Effector CD4-positive, alpha-beta T cell (primary cell): ENCODE measurements at regions not wholly inside any gene's neighbourhood (a gene's known extent, or its start where the extent isn't known, plus 50 kb on each side); places are given as distances from the start of the nearest gene placed in this dataset.
"Not testable (repeated sequence)": the region's sequence is repeated elsewhere in the genome, so short reads cannot be mapped to it uniquely, and the experiment has no call there.

Source experiments
- DNase-seq: peaks from one replicate; pipeline ENCODE4 v3.0.0-alpha.2; 2020

DNA sequence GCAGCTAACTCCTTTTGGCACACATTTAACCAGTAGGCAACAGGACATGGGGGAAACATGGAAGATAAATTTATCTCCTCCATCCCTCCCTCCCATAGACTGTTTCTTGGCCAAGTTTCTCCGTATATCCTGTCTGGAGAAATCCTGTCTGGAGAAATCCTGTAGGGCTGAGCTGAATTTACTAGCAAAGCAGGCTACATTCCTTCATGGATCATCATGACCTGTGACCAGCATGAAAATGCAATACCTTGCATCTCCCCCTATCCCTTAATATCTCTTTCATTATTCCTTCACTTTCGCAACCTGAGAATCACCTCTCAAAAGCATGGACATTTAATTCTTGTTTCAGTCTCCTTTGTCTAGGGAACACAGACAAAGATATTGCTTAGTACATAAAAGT, 379.1 kb downstream of the PSAT1 start:
- no peak for DNase-seq

DNA sequence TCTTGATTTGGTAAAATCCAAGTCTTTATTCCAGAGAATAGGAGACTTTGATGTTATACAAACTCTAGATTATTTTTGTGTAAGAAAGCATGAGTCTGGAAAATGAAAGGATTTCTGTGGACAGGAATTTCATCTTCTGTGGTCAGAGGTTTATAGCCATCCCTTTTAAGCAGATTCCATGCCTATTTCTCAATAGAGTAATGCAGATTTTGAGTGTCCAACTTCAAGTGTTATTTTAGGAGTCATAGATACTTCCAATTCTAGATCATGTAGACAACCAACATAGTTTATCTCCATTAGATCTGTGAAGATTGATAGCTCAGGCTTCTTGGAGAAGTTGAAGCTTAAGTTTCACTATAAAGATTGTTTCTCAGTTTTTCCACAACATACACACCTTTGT, 379.7 kb downstream of the PSAT1 start:
- no peak for DNase-seq

GRCh38 chr9:78677326-78677725, 380.4 kb downstream of the PSAT1 start:
- no peak for DNase-seq

DNA sequence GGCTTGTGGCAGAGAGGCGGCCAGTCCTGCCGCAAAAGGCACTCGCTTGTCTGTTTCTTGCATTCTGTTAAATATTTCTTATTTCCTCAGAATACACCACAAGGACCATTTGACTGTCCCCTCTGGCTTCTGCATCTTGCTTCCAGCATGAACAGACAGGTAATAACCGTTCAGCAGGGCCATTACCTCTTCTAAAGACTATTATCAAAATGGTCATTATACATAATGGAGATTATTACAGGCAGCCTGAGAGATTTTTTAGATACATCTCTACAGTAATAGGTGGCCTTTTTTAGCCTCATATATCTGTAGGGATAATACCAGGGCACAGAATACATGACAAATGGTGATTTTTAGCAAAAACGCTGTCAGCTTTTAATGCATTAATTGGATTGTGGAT, 382.0 kb downstream of the PSAT1 start:
- no peak for DNase-seq

- DNase-seq, result no peak
Measured at GRCh38 chr9:78680196-78680595, 383.3 kb downstream of the PSAT1 start.

- no peak for DNase-seq
Measured at GRCh38 chr9:78682216-78682615, 385.3 kb downstream of the PSAT1 start.

DNA sequence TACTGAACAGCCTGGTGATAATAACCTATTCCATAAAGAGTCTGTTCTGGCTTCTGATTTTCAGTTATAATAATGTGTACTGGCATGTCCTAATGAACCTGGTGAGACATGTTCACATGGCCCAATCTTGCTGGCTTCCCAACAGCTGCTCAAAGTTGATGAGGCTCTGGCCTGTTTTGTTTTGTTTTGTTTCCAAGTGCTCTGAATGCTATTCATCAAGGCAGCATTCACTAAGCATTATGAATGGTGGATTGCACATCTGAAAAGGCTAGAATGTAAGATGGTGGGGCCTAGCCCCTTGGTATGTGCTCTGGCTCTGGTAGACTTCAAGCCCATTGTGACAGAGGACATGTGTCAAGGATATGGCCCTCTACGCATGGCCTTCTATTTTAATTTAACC, 388.5 kb downstream of the PSAT1 start:
- DNase-seq, result no peak

DNA sequence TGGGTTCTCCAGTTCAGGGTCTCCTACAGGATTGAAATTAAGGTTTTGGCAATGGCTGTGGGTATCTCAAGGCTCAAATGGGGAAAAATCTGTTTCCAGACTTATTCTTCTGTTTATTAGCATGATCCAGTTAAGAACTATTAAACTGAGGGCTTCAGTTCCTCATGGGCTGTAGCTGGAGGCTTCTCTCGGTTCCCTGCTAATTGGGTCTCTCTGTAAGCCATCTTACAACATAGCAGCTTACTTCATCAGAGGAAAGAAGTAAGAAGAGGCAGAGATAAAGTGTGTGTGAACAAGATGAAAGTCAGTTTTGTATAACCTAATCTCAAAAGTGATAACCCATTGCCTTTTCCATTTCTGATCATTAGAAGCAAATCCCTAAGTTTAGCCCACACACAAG, 391.9 kb downstream of the PSAT1 start:
- no peak for DNase-seq

GRCh38 chr9:78691542-78691941, 394.6 kb downstream of the PSAT1 start:
- no peak for DNase-seq

- DNase-seq, result no peak
Measured at GRCh38 chr9:78692871-78693270, 395.9 kb downstream of the PSAT1 start.

DNA sequence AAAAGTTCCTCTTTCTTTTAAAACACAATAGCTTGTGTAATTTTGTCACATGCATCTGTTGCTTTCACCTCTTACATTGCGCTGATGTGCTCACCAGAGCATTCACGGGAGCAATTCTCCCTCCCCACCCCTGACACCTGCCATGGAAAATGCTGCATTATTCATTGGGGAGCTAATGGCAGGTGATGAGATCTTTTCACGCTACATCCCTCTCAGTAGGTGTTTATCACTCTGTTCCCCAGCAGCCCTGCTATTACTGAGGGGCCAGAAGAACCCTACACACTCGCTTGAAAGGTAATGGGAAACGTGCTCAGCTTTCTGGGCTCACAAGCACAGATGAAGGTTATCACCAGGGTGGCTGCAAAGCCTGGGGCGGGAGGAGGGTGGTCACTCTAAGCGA, 398.0 kb downstream of the PSAT1 start:
- DNase-seq, result no peak

GRCh38 chr9:78695519-78695918, 398.6 kb downstream of the PSAT1 start:
- DNase-seq, result no peak

DNA sequence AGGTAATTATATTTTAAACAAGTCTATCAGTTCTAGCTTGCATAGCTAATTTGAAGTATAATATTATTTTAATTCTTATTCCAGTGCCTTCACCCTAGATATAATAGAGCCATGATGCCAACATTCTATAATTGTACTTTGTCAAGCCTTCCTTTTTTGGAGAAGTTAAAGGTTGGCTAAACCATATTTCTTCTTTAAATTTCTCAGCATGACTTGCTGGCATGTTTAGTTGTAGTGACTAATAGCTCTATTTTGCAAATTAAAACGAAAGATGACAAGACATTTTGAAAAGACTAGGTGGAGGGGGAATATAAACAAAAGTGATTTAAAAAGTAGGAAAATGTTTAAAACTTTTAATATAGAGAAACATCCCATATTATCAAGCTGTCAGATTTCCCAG, 400.7 kb downstream of the PSAT1 start:
- DNase-seq, result no peak

GRCh38 chr9:78698371-78698770, 401.4 kb downstream of the PSAT1 start:
- no peak for DNase-seq

DNA sequence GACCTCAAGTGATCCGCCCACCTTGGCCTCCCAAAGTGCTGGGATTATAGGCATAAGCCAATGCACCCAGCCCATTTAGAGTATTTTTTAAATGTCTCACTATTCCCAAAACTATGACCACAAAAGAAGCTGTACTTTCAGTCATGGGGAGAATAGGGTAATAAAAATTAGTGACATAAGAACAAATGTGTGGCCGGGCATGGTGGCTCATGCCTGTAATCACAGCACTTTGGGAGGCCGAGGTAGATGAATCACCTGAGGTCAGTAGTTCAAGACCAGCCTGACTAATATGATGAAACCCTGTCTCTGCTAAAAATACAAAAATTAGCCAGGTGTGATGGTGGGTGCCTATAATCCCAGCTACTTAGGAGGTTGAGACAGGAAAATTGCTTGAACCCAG, 402.3 kb downstream of the PSAT1 start:
- DNase-seq, result not testable (repeated sequence)

DNA sequence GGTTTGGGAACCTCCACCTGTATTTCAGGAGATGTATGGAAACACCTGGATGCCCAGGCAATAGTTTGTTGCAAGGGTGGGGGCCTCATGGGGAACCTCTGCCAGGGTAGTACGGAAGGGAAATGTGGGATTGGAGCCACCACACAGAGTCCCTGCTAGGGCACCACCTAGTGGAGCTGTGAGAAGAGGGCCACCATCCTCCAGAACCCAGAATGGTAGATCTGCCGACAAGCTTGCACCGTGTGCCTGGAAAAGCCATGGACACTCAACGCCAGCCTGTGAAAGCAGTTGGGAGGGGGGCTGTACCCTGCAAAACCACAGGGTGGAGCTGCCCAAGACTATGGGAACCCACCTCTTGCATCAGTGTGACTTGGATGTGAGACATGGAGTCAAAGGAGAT, 407.2 kb downstream of the PSAT1 start:
- not testable (repeated sequence) for DNase-seq

DNA sequence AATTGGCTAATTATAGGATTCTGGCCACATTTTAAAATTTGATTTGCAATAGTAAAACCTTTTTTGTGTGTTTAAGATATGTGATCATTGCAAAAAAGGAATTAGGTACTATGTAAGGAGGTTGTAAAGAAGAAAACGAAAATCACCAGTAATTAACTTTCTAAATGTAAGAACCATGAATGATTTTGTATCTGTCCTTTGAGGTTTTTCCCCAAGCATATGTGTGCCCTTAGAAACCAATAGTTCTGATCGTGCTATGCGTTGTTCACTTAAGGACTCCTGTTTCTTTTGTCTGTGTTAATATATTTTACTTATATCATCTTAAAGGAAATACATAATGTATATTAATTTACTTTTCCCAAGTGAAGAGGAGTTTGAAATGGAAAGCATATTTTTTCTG, 410.2 kb downstream of the PSAT1 start:
- no peak for DNase-seq

GRCh38 chr9:78707481-78707991, 410.6 kb downstream of the PSAT1 start:
- no peak for DNase-seq

DNA sequence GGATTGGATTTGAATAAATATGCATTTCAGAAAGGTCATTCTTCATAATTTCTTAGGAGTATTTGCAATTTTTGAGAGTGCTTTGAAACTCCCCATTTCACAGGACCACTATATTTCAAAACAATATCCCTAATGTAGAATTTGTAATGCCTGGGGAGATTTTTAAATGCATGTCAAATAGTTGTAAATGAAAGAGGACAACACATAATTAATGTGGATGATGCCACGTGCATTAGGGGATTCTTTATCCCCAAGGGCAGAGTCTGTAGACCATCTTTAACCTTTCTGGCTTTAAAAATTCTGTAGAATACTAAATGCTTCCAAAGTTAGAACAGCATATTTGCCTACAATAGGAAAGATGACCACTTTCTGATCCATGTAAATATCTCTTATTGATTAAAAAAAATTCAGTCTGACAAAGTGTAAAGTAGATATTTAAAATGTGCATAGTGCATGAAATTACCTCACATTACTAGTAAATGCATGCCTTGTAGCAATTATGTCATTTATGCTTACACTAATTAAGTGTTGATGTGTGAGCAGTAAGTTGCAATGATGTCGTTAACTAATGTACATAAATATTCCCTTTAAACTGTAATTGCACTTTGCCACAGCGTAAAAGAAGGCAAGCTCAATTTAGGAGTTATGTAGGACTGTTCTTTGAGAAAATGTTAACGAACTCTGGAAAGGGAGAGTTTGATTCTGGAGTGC, 416.1 kb downstream of the PSAT1 start:
- DNase-seq, result no peak

- no peak for DNase-seq
Measured at GRCh38 chr9:78713614-78714405, 416.9 kb downstream of the PSAT1 start.

GRCh38 chr9:78714576-78714975, 417.7 kb downstream of the PSAT1 start:
- no peak for DNase-seq

GRCh38 chr9:78719029-78719428, 422.1 kb downstream of the PSAT1 start:
- not testable (repeated sequence) for DNase-seq

DNA sequence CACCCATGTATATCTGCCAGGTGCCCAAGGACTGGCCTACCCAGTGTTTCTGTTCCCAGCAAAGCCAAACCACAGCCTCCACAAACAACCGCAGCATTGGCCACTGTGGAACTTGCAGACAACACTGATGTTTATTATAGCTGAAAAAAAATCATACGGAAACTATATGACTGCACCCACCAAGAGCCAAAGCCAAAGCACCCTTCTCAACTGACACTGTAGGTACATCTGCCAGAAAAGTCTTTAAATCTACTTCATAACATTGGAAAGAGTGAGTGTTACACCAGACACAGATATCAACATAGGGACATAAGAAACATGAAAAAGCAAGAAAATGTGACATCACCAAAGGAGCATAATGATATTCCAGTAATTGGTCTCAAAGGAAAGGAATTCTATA, 428.0 kb downstream of the PSAT1 start:
- no peak for DNase-seq

- DNase-seq, result no peak
Measured at GRCh38 chr9:78725503-78725902, 428.6 kb downstream of the PSAT1 start.
